IMR-90 (cell line): ENCODE measurements at regions not wholly inside any gene's neighbourhood (a gene's known extent, or its start where the extent isn't known, plus 50 kb on each side); places are given as distances from the start of the nearest gene placed in this dataset.

ENCODE experiments used
- ATAC-seq: fragments of 200-7000 bp; cut with Tn5 transposase; 2 replicates; pipeline ENCODE4 v1.9.1; 2020; ENCODE audit warnings: low read depth, mild to moderate bottlenecking, moderate library complexity
- BruUV-seq: library from RNA; stranded (reverse); fragments of 400-500 nt; replicated peaks from 2 replicates; lab custom pipeline; 2021; lab: Mats Ljungman, UMichigan
- CTCF ChIA-PET: fragments of 300-600 bp; formaldehyde crosslinking; extraction: SDS; loops from one replicate; lab custom pipeline; 2021; ENCODE audit warnings: antibody characterized with exemption; lab: Yijun Ruan, JAX
- POLR2A ChIA-PET: fragments of 300-600 bp; sonication (Branson Sonifier 250); formaldehyde crosslinking; loops from one replicate; lab custom pipeline; 2022; ENCODE audit warnings: antibody characterized with exemption; ENCODE audit not compliant: unreplicated experiment; lab: Charles Lee
- DNase-seq: peaks from one replicate; pipeline ENCODE4 v3.0.0; 2013
- H2AFZ ChIP-seq: replicated peaks from 2 replicates; pipeline ENCODE3; 2013; ENCODE audit warnings: low read length, mild to moderate bottlenecking; ENCODE audit not compliant: poor library complexity
- H2AK5ac ChIP-seq: 2 replicates; pipeline ENCODE4 v1.6.1; 2013; ENCODE audit warnings: low read depth, low read length, inconsistent platforms
- H2AK9ac ChIP-seq: replicated peaks from 2 replicates; pipeline ENCODE3; 2013; ENCODE audit warnings: mild to moderate bottlenecking, low read depth, low read length, moderate library complexity; ENCODE audit not compliant: poor library complexity
- H2BK120ac ChIP-seq: 2 replicates; pipeline ENCODE4 v1.6.1; 2013; ENCODE audit warnings: low read depth, low read length, inconsistent platforms
- H2BK15ac ChIP-seq: 3 replicates; pipeline ENCODE4 v1.6.1; 2013; ENCODE audit warnings: low read depth, low read length, inconsistent platforms
- H2BK20ac ChIP-seq: 2 replicates; pipeline ENCODE4 v1.6.1; 2013; ENCODE audit warnings: low read depth, mild to moderate bottlenecking, inconsistent platforms, low read length, moderate library complexity
- H2BK5ac ChIP-seq: 2 replicates; pipeline ENCODE4 v1.6.1; 2013; ENCODE audit warnings: mild to moderate bottlenecking, low read depth, low read length, inconsistent platforms; ENCODE audit not compliant: poor library complexity, severe bottlenecking
- H3K14ac ChIP-seq: replicated peaks from 2 replicates; pipeline ENCODE4 v1.6.1; 2013; ENCODE audit warnings: low read depth, low read length, inconsistent platforms
- H3K18ac ChIP-seq: 2 replicates; pipeline ENCODE4 v1.6.1; 2013; ENCODE audit warnings: low read depth, low read length, control low read depth
- H3K23ac ChIP-seq: 2 replicates; pipeline ENCODE4 v1.6.1; 2013; ENCODE audit warnings: low read depth, low read length, inconsistent platforms
- H3K27ac ChIP-seq: 2 replicates; pipeline ENCODE4 v1.5.1; 2013; ENCODE audit warnings: mild to moderate bottlenecking, control low read depth, low read length; ENCODE audit not compliant: insufficient read depth
- H3K27me3 ChIP-seq: 2 replicates; pipeline ENCODE4 v1.6.1; 2013; ENCODE audit warnings: low read length; ENCODE audit not compliant: control insufficient read depth, insufficient read depth
- H3K36me3 ChIP-seq: 2 replicates; pipeline ENCODE4 v1.6.1; 2013; ENCODE audit warnings: low read length, mixed read lengths; ENCODE audit not compliant: control insufficient read depth, insufficient read depth
- H3K4ac ChIP-seq: 2 replicates; pipeline ENCODE4 v1.6.1; 2013; ENCODE audit warnings: low read depth, low read length, inconsistent platforms
- H3K4me1 ChIP-seq: 2 replicates; pipeline ENCODE4 v1.6.1; 2013; ENCODE audit warnings: low read length, mixed read lengths; ENCODE audit not compliant: control insufficient read depth, insufficient read depth
- H3K4me2 ChIP-seq: 2 replicates; pipeline ENCODE4 v1.6.1; 2013; ENCODE audit warnings: low read depth, mild to moderate bottlenecking, control low read depth, low read length, moderate library complexity
- H3K4me3 ChIP-seq: 2 replicates; pipeline ENCODE4 v1.5.1; 2013; ENCODE audit warnings: low read depth, mild to moderate bottlenecking, control low read depth, low read length, moderate library complexity; ENCODE audit not compliant: insufficient read depth
- H3K56ac ChIP-seq: 2 replicates; pipeline ENCODE4 v1.6.1; 2013; ENCODE audit warnings: low read length, inconsistent platforms; ENCODE audit not compliant: insufficient read depth; ENCODE audit errors: extremely low read depth
- H3K79me1 ChIP-seq, 2 experiments: 2 replicates each; pipeline ENCODE4 v1.6.1; 2013; ENCODE audit warnings: low read length in 2 of 2, inconsistent platforms in 1 of 2, low read depth in 1 of 2
- H3K9ac ChIP-seq: 2 replicates; pipeline ENCODE4 v1.6.1; 2013; ENCODE audit warnings: low read depth, low read length, control low read depth
- H3K9me1 ChIP-seq: 2 replicates; pipeline ENCODE4 v1.6.1; 2013; ENCODE audit warnings: low read length, inconsistent platforms; ENCODE audit not compliant: insufficient read depth
- H3K9me3 ChIP-seq: 2 replicates; pipeline ENCODE4 v1.6.1; 2013; ENCODE audit warnings: low read length; ENCODE audit not compliant: control insufficient read depth, insufficient read depth
- H4K20me1 ChIP-seq: 2 replicates; pipeline ENCODE4 v1.6.1; 2013; ENCODE audit warnings: low read length, inconsistent platforms; ENCODE audit not compliant: insufficient read depth
- H4K5ac ChIP-seq: 2 replicates; pipeline ENCODE4 v1.6.1; 2013; ENCODE audit warnings: mild to moderate bottlenecking, low read depth, low read length, control low read depth
- H4K8ac ChIP-seq, 2 experiments: 2 replicates each; pipeline ENCODE4 v1.6.1; 2013; ENCODE audit warnings: low read depth in 2 of 2, low read length in 2 of 2, control low read depth in 1 of 2, inconsistent platforms in 1 of 2
- H4K91ac ChIP-seq: 2 replicates; pipeline ENCODE4 v1.6.1; 2013; ENCODE audit warnings: low read depth, low read length, inconsistent platforms; ENCODE audit not compliant: insufficient read depth
- BHLHE40 ChIP-seq: fragments of 150-350 bp; IDR thresholded peaks from 2 replicates; pipeline ENCODE4 v1.6.1; 2016; ENCODE audit warnings: mild to moderate bottlenecking, low read depth, low read length
- WGBS, 2 experiments: methylation state at CpG; one replicate each; pipeline versions ENCODE4 v1.1.5 to v1.1.7; 2013; ENCODE audit warnings: missing lambda C conversion rate in 2 of 2; ENCODE audit not compliant: insufficient read length in 1 of 2; ENCODE audit errors: extremely low coverage in 2 of 2; 5-methylcytosine and 5-hydroxymethylcytosine counted together
- dilution Hi-C: fragments of 300-500 bp; cut with HindIII; formaldehyde crosslinking; loops from one replicate; pipeline ENCODE4 v1.14.3; 2018; ENCODE audit warnings: low sequenced_read_pairs; ENCODE audit not compliant: unreplicated experiment
- in situ Hi-C: fragments of 300-500 bp; cut with MboI; formaldehyde crosslinking; loops from 3 replicates; pipeline ENCODE4 v1.14.3; 2019; ENCODE audit warnings: low sequenced_read_pairs, inconsistent platforms, mixed read lengths
- intact Hi-C: fragments of 100-400 bp; cut with micrococcal nuclease; formaldehyde crosslinking; loops from 2 replicates; pipeline ENCODE4 v1.10.0; 2022

DNA sequence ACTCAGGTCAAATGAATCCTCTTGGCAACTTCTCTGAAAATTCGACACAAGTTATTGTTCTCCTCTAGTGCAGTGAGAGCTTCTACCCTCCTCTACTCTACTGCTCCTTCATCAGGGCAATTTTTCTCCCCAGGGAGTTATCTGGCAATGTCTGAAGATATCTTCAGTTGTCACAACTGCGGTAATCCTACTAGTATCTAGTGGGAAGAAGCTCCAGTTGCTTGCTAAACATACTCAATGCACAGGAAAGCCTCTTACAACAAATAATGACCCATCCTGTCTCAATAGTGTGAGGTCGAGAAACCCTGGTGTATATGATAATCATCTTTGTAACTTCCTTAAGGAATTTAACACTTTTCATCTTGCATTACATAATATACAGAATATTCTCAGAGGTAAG is 1147.6 kb downstream of the IGSF11 start:
- no peak overlapping the region for H3K14ac ChIP-seq
- no peak overlapping the region for H2AFZ ChIP-seq
- no peaks in the 10 kb centered on the region for H3K79me1 ChIP-seq
- H2BK5ac ChIP-seq: no peak overlapping the region
- no peak overlapping the region for H2BK20ac ChIP-seq
- H3K9me3 ChIP-seq: no peaks in the 10 kb centered on the region
- dilution Hi-C loops (no loop called here), intact Hi-C loops (no loop called here), in situ Hi-C loops (no loop called here)
- ChIA-PET CTCF (no interaction called here), POLR2A (no interaction called here)
- H3K27ac ChIP-seq: no peak overlapping the region
- WGBS, 2 experiments: 83% methylated on average over 1 of the region's 3 CpGs; no CpG with 5 or more reads in 1 of the 2 experiments
- no peak overlapping the region for H3K4me3 ChIP-seq
- H3K27me3 ChIP-seq: no peaks in the 10 kb centered on the region
- no TSS peak for BruUV-seq
- no peak for TF ChIP-seq BHLHE40
- H3K9me1 ChIP-seq: 0 out of 2 replicates have a peak, but pooled peaks cover 5% of the 10 kb centered on the region
- no peak overlapping the region for H2BK120ac ChIP-seq
- no peak overlapping the region for H4K91ac ChIP-seq
- H3K4me1 ChIP-seq: 0 out of 2 replicates have a peak, but pooled peaks cover 2% of the 10 kb centered on the region
- no peak overlapping the region for H3K18ac ChIP-seq
- no peak overlapping the region for H2AK5ac ChIP-seq
- DNase-seq (no peak), ATAC-seq (no peak)
- H4K20me1 ChIP-seq: no peaks in the 10 kb centered on the region
- H3K4me2 ChIP-seq: no peak overlapping the region
- no peak overlapping the region for H4K8ac ChIP-seq
- H2AK9ac ChIP-seq: no peak overlapping the region
- H4K5ac ChIP-seq: no peak overlapping the region
- no peaks in the 10 kb centered on the region for H3K36me3 ChIP-seq
- H3K23ac ChIP-seq: no peak overlapping the region
- no peak overlapping the region for H2BK15ac ChIP-seq
- H3K9ac ChIP-seq: no peak overlapping the region
- no peak overlapping the region for H3K4ac ChIP-seq
- H3K56ac ChIP-seq: no peak overlapping the region
